HEK293 (cell line): ENCODE measurements at regions not wholly inside any gene's neighbourhood (a gene's known extent, or its start where the extent isn't known, plus 50 kb on each side); places are given as distances from the start of the nearest gene placed in this dataset.

Experiments
- SP2 ChIP-seq: fragments of 450-650 bp; formaldehyde crosslinking; IDR thresholded peaks from 2 replicates; pipeline ENCODE4 v1.5.1; 2016; ENCODE audit warnings: missing biosample characterization, missing genetic modification characterization
- ZBTB20 ChIP-seq: fragments of 450-650 bp; formaldehyde crosslinking; IDR thresholded peaks from 2 replicates; pipeline ENCODE4 v1.5.1; 2016; ENCODE audit warnings: missing biosample characterization, missing genetic modification characterization
- ZNF239 ChIP-seq: fragments of 450-650 bp; formaldehyde crosslinking; IDR thresholded peaks from 2 replicates; pipeline ENCODE4 v1.5.1; 2016; ENCODE audit warnings: missing biosample characterization, missing genetic modification characterization
- ZNF558 ChIP-seq: fragments of 450-650 bp; formaldehyde crosslinking; IDR thresholded peaks from 2 replicates; pipeline ENCODE4 v1.5.1; 2016; ENCODE audit warnings: missing biosample characterization, missing genetic modification characterization
- ZNF624 ChIP-seq: fragments of 450-650 bp; formaldehyde crosslinking; IDR thresholded peaks from 2 replicates; pipeline ENCODE4 v1.5.1; 2017; ENCODE audit warnings: missing biosample characterization, missing genetic modification characterization
- TF ChIP-seq, protein P1 (sequence below): fragments of 450-650 bp; formaldehyde crosslinking; IDR thresholded peaks from 2 replicates; pipeline ENCODE4 v1.5.1; 2016; ENCODE audit warnings: missing biosample characterization, missing genetic modification characterization, borderline replicate concordance
- TF ChIP-seq, protein P2 (sequence below): fragments of 450-650 bp; formaldehyde crosslinking; IDR thresholded peaks from 2 replicates; pipeline ENCODE4 v1.5.1; 2016; ENCODE audit warnings: missing biosample characterization, missing genetic modification characterization
- TF ChIP-seq, protein P3 (sequence below): fragments of 450-650 bp; formaldehyde crosslinking; IDR thresholded peaks from 2 replicates; pipeline ENCODE4 v1.5.1; 2016; ENCODE audit warnings: missing biosample characterization, missing genetic modification characterization
- TF ChIP-seq, protein P4 (sequence below): sonication (generic); formaldehyde crosslinking; IDR thresholded peaks from 2 replicates; pipeline ENCODE4 v1.8.1; 2022; ENCODE audit warnings: mild to moderate bottlenecking, moderate library complexity, missing genetic modification reagents
- TF ChIP-seq, protein P5 (sequence below): fragments of 450-650 bp; formaldehyde crosslinking; IDR thresholded peaks from 2 replicates; pipeline ENCODE4 v1.5.1; 2016; ENCODE audit warnings: missing biosample characterization, missing genetic modification characterization

DNA sequence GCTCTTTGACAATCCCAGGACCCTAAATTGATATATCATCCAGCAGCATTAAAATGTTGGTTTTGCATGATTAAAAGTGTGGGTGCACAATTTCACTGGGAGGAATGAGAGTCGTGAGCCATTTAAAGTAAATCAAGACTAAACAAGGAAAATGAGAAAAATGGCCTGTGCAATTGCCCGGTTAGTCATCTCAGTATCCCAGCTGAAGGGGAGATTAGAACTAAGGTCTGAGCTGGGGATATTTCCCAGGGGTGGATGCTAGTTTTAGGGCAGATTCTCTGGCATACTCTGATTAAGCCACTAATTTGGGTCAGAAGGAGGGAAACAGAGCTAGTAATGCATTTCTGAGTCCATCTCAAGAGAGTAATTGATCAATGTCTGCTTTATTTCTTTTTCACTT is 177.2 kb downstream of the EN1 start:
- TF ChIP-seq, protein P1, sequence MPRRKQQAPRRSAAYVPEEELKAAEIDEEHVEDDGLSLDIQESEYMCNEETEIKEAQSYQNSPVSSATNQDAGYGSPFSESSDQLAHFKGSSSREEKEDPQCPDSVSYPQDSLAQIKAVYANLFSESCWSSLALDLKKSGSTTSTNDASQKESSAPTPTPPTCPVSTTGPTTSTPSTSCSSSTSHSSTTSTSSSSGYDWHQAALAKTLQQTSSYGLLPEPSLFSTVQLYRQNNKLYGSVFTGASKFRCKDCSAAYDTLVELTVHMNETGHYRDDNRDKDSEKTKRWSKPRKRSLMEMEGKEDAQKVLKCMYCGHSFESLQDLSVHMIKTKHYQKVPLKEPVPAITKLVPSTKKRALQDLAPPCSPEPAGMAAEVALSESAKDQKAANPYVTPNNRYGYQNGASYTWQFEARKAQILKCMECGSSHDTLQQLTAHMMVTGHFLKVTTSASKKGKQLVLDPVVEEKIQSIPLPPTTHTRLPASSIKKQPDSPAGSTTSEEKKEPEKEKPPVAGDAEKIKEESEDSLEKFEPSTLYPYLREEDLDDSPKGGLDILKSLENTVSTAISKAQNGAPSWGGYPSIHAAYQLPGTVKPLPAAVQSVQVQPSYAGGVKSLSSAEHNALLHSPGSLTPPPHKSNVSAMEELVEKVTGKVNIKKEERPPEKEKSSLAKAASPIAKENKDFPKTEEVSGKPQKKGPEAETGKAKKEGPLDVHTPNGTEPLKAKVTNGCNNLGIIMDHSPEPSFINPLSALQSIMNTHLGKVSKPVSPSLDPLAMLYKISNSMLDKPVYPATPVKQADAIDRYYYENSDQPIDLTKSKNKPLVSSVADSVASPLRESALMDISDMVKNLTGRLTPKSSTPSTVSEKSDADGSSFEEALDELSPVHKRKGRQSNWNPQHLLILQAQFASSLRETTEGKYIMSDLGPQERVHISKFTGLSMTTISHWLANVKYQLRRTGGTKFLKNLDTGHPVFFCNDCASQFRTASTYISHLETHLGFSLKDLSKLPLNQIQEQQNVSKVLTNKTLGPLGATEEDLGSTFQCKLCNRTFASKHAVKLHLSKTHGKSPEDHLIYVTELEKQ (tag by site-specific recombination), result no peak
- TF ChIP-seq, protein P2, sequence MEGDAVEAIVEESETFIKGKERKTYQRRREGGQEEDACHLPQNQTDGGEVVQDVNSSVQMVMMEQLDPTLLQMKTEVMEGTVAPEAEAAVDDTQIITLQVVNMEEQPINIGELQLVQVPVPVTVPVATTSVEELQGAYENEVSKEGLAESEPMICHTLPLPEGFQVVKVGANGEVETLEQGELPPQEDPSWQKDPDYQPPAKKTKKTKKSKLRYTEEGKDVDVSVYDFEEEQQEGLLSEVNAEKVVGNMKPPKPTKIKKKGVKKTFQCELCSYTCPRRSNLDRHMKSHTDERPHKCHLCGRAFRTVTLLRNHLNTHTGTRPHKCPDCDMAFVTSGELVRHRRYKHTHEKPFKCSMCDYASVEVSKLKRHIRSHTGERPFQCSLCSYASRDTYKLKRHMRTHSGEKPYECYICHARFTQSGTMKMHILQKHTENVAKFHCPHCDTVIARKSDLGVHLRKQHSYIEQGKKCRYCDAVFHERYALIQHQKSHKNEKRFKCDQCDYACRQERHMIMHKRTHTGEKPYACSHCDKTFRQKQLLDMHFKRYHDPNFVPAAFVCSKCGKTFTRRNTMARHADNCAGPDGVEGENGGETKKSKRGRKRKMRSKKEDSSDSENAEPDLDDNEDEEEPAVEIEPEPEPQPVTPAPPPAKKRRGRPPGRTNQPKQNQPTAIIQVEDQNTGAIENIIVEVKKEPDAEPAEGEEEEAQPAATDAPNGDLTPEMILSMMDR (tag by site-specific recombination), result no peak
- TF ChIP-seq ZBTB20 (tag by site-specific recombination), result no peak
- no peak for TF ChIP-seq ZNF624 (tag by site-specific recombination)
- TF ChIP-seq SP2, result no peak
- TF ChIP-seq ZNF558, result no peak
- TF ChIP-seq, protein P3, sequence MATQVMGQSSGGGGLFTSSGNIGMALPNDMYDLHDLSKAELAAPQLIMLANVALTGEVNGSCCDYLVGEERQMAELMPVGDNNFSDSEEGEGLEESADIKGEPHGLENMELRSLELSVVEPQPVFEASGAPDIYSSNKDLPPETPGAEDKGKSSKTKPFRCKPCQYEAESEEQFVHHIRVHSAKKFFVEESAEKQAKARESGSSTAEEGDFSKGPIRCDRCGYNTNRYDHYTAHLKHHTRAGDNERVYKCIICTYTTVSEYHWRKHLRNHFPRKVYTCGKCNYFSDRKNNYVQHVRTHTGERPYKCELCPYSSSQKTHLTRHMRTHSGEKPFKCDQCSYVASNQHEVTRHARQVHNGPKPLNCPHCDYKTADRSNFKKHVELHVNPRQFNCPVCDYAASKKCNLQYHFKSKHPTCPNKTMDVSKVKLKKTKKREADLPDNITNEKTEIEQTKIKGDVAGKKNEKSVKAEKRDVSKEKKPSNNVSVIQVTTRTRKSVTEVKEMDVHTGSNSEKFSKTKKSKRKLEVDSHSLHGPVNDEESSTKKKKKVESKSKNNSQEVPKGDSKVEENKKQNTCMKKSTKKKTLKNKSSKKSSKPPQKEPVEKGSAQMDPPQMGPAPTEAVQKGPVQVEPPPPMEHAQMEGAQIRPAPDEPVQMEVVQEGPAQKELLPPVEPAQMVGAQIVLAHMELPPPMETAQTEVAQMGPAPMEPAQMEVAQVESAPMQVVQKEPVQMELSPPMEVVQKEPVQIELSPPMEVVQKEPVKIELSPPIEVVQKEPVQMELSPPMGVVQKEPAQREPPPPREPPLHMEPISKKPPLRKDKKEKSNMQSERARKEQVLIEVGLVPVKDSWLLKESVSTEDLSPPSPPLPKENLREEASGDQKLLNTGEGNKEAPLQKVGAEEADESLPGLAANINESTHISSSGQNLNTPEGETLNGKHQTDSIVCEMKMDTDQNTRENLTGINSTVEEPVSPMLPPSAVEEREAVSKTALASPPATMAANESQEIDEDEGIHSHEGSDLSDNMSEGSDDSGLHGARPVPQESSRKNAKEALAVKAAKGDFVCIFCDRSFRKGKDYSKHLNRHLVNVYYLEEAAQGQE (tag by site-specific recombination), result no peak
- no peak for TF ChIP-seq ZNF239
- TF ChIP-seq, protein P4, sequence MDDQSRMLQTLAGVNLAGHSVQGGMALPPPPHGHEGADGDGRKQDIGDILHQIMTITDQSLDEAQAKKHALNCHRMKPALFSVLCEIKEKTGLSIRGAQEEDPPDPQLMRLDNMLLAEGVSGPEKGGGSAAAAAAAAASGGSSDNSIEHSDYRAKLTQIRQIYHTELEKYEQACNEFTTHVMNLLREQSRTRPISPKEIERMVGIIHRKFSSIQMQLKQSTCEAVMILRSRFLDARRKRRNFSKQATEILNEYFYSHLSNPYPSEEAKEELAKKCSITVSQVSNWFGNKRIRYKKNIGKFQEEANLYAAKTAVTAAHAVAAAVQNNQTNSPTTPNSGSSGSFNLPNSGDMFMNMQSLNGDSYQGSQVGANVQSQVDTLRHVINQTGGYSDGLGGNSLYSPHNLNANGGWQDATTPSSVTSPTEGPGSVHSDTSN (CRISPR knock-in tag), result no peak
- TF ChIP-seq, protein P5, sequence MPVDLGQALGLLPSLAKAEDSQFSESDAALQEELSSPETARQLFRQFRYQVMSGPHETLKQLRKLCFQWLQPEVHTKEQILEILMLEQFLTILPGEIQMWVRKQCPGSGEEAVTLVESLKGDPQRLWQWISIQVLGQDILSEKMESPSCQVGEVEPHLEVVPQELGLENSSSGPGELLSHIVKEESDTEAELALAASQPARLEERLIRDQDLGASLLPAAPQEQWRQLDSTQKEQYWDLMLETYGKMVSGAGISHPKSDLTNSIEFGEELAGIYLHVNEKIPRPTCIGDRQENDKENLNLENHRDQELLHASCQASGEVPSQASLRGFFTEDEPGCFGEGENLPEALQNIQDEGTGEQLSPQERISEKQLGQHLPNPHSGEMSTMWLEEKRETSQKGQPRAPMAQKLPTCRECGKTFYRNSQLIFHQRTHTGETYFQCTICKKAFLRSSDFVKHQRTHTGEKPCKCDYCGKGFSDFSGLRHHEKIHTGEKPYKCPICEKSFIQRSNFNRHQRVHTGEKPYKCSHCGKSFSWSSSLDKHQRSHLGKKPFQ (tag by site-specific recombination), result no peak
